HG03432 (cell line): ENCODE measurements at regions not wholly inside any gene's neighbourhood (a gene's known extent, or its start where the extent isn't known, plus 50 kb on each side); places are given as distances from the start of the nearest gene placed in this dataset.

ENCODE experiments used
- ATAC-seq: cut with Tn5 transposase; IDR thresholded peaks from one replicate; pipeline ENCODE4 v1.9.1; 2021; ENCODE audit warnings: mild to moderate bottlenecking, moderate library complexity; ENCODE audit not compliant: unreplicated experiment

DNA sequence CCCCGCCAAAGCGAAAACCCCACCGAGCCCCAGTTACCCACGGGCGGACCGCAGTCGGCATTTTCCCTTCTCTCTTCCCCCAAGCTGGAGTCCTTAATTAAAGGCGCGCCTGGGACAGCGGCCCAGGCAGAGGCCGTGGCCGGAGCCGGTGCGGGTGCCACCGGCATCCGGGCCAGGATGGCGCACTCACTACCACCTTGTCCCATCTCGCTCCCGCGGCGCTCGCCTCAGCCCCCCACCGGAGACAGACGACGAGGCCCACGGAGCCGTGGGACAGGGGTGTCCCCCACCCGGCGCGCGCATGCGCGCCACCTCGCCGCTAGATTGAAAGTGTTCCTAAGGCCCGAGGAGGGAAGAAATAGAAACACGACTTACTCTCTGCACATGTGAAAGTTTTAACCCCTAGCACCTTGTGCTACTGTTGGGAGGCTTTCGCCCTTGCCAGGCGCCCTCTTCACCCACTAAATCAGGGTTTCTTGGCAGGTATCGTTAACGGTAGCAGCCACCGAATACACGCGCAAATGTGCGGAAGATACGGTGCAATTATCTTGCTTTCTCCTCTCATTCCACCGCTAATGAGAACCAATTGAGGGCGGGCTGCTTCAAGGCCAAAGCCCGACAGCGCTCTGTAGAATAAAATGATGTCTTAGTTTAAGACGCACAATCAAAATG lies 64.3 kb upstream of the CCDC160 start:
- ATAC-seq = peak; percentile 60

DNA sequence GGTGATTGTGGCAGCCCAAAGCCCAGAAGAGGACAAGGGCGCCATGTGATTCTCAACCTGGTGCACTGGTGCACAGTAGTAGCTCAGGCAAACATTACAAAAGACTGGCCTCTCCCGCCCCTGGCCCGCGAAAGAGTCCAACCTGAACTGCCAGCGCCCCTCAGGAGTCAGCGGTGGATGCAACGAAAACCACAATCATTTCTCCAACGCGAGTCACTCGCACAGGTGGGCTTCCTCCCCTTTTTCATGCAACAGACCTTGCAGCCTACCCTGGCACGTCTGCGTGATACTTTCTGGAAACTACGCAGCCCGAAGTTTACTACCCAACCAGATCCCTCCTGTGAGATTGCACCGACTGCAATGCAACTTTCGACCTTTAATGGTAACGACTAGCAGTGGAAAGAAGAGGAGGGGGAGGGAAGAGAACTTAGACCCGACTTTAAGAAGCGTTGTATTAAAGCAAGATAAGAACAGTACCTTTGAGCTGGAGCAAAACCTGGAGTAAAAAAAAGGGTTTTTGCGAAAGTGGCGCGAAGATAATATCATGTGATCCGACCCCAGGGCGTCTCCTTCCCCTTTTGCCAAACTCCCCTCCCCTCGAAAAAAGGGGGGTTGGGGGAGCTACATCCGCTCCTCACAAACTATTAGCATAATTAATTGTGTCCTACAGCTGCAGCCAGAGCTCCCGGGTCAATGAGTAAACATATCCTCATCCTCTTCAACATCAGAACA lies 63.3 kb upstream of the CCDC160 start:
- no peak for ATAC-seq

GRCh38 chrX:134174273-134174660 lies 62.7 kb upstream of the CCDC160 start:
- ATAC-seq = no peak

GRCh38 chrX:134174859-134175258 lies 62.1 kb upstream of the CCDC160 start:
- no peak for ATAC-seq

- no peak for ATAC-seq
Observed at GRCh38 chrX:134177527-134177926, 59.5 kb upstream of the CCDC160 start.

GRCh38 chrX:134180601-134181274 lies 56.2 kb upstream of the CCDC160 start:
- no peak for ATAC-seq

DNA sequence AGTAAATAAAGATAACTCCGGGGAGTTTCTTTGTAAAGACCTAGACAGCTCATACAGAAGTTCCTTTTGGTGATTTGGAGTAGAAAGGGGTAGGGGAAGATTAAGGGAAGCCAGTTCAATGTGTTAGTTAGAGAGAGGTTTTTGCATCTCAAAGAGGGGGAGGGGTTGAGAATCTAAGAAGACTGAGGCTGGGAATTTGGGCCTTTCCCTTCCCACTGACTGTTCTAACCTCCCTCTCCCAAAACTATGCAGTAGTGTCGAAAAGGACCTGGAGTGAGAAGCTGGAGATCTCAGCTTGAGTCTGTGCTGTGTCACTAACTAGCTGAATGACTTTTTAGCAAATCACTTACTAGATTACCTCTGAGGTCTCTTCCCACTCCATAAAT lies 55.7 kb upstream of the CCDC160 start:
- ATAC-seq = no peak

GRCh38 chrX:134183665-134184064 lies 53.3 kb upstream of the CCDC160 start:
- no peak for ATAC-seq

- ATAC-seq = no peak
Observed at GRCh38 chrX:134184936-134185335, 52.0 kb upstream of the CCDC160 start.

GRCh38 chrX:134186362-134187121 lies 50.4 kb upstream of the CCDC160 start:
- peak; percentile 97 for ATAC-seq
